Lower leg skin (tissue), 3 donors: ENCODE measurements at regions not wholly inside any gene's neighbourhood (a gene's known extent, or its start where the extent isn't known, plus 50 kb on each side); places are given as distances from the start of the nearest gene placed in this dataset.

Experiments
- POLR2A ChIP-seq, 2 donors: fragments of 450-650 bp; IDR thresholded peaks; one replicate each; pipeline ENCODE4 v1.6.1; 2016 to 2017; ENCODE audit warnings: antibody characterized with exemption in 2 of 2, mild to moderate bottlenecking in 1 of 2, moderate library complexity in 1 of 2
- TF ChIP-seq, protein P1 (sequence below), 3 donors: fragments of 450-650 bp; IDR thresholded peaks; one replicate each; pipeline ENCODE4 v1.5.1; 2016; ENCODE audit warnings: antibody characterized with exemption in 3 of 3, mild to moderate bottlenecking in 3 of 3, moderate library complexity in 2 of 3

DNA sequence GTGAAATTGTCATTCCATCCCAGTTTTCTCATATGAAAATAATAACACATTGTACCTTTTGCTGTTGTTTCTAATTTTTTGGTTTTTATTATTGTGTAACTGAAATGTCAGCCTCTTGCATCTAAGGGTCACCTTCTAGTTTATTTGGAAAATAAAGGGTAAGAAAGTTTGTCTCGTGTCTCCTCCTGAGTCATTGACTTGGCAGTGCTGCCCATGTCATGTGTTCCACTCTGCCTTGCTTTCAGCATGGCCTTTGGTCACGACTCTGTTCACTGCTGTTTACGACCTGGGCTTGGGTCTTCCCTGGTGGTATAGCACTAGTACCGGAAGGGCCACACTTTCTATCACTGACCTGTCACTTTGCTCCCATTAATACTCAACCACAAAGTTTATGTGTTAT lies 171.4 kb upstream of the RSPO3 start:
- TF ChIP-seq, protein P1, sequence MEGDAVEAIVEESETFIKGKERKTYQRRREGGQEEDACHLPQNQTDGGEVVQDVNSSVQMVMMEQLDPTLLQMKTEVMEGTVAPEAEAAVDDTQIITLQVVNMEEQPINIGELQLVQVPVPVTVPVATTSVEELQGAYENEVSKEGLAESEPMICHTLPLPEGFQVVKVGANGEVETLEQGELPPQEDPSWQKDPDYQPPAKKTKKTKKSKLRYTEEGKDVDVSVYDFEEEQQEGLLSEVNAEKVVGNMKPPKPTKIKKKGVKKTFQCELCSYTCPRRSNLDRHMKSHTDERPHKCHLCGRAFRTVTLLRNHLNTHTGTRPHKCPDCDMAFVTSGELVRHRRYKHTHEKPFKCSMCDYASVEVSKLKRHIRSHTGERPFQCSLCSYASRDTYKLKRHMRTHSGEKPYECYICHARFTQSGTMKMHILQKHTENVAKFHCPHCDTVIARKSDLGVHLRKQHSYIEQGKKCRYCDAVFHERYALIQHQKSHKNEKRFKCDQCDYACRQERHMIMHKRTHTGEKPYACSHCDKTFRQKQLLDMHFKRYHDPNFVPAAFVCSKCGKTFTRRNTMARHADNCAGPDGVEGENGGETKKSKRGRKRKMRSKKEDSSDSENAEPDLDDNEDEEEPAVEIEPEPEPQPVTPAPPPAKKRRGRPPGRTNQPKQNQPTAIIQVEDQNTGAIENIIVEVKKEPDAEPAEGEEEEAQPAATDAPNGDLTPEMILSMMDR (IDR thresholded peaks at IDR 0.05), result no peak
- TF ChIP-seq POLR2A (IDR thresholded peaks at IDR 0.05), result no peak
